GM23338 (cell line): ENCODE measurements at regions not wholly inside any gene's neighbourhood (a gene's known extent, or its start where the extent isn't known, plus 50 kb on each side); places are given as distances from the start of the nearest gene placed in this dataset.

Source experiments
- ATAC-seq: fragments of 200-7000 bp; cut with Tn5 transposase; 3 replicates; pipeline ENCODE4 v1.9.1; 2020
- DNase-seq: peaks from one replicate; pipeline ENCODE4 v3.0.0-alpha.2; 2015; ENCODE audit warnings: low spot score
- H2AFZ ChIP-seq: fragments of 200-600 bp; sonication (generic); 2 replicates; pipeline ENCODE4 v1.8.0; 2016; ENCODE audit warnings: antibody characterized with exemption, mild to moderate bottlenecking, moderate library complexity
- H3F3A ChIP-seq: fragments of 200-600 bp; sonication (generic); replicated peaks from 2 replicates; pipeline ENCODE4 v1.8.0; 2017; ENCODE audit warnings: antibody characterized with exemption, mixed run types, low read depth
- H3K27ac ChIP-seq: fragments of 200-600 bp; sonication (generic); 2 replicates; pipeline ENCODE4 v1.6.1; 2016; ENCODE audit warnings: low read depth
- H3K27me3 ChIP-seq: fragments of 200-600 bp; sonication (generic); 2 replicates; pipeline ENCODE4 v1.8.0; 2016; ENCODE audit warnings: mild to moderate bottlenecking, mixed run types, moderate library complexity; ENCODE audit not compliant: insufficient read depth
- H3K36me3 ChIP-seq: fragments of 200-600 bp; sonication (generic); 2 replicates; pipeline ENCODE4 v1.8.0; 2016; ENCODE audit warnings: mild to moderate bottlenecking; ENCODE audit not compliant: insufficient read depth
- H3K4me1 ChIP-seq: fragments of 200-600 bp; sonication (generic); 2 replicates; pipeline ENCODE4 v1.8.0; 2016; ENCODE audit warnings: mild to moderate bottlenecking, moderate library complexity; ENCODE audit not compliant: insufficient read depth
- H3K4me2 ChIP-seq: fragments of 200-600 bp; sonication (generic); 2 replicates; pipeline ENCODE4 v1.7.1; 2017; ENCODE audit warnings: mixed run types
- H3K4me3 ChIP-seq: fragments of 200-600 bp; sonication (generic); 2 replicates; pipeline ENCODE4 v1.6.1; 2016; ENCODE audit warnings: mixed run types
- H3K79me2 ChIP-seq: fragments of 200-600 bp; sonication (generic); replicated peaks from 2 replicates; pipeline ENCODE4 v1.8.0; 2017; ENCODE audit warnings: mild to moderate bottlenecking; ENCODE audit not compliant: insufficient read depth
- H3K9me2 ChIP-seq: fragments of 200-600 bp; sonication (generic); 2 replicates; pipeline ENCODE4 v1.8.0; 2017; ENCODE audit not compliant: insufficient read depth
- H4K20me1 ChIP-seq: fragments of 200-600 bp; sonication (generic); replicated peaks from 2 replicates; pipeline ENCODE4 v1.8.0; 2017; ENCODE audit warnings: mild to moderate bottlenecking; ENCODE audit not compliant: insufficient read depth
- H3K27ac Mint-ChIP-seq: 2 replicates; pipeline ENCODE4 v1.8.0; 2020; ENCODE audit warnings: inconsistent platforms, mild to moderate bottlenecking, moderate library complexity, mixed read lengths
- H3K27me3 Mint-ChIP-seq: 3 replicates; pipeline ENCODE4 v1.8.0; 2022; ENCODE audit warnings: low read depth, mild to moderate bottlenecking, moderate library complexity, mixed read lengths, inconsistent platforms; ENCODE audit not compliant: insufficient read depth, poor library complexity
- H3K36me3 Mint-ChIP-seq: 3 replicates; pipeline ENCODE4 v1.8.0; 2021; ENCODE audit warnings: low read depth, mild to moderate bottlenecking, inconsistent platforms, moderate library complexity, mixed read lengths
- H3K4me1 Mint-ChIP-seq: 3 replicates; pipeline ENCODE4 v1.8.0; 2020; ENCODE audit warnings: mild to moderate bottlenecking, inconsistent platforms, mixed read lengths
- H3K4me3 Mint-ChIP-seq: 3 replicates; pipeline ENCODE4 v1.8.0; 2021; ENCODE audit warnings: moderate library complexity, mild to moderate bottlenecking, inconsistent platforms, mixed read lengths
- H3K9me3 Mint-ChIP-seq: 3 replicates; pipeline ENCODE4 v1.8.0; 2020; ENCODE audit warnings: moderate library complexity, mild to moderate bottlenecking, inconsistent platforms, mixed read lengths
- CREB1 ChIP-seq: fragments of 250-450 bp; sonication (Bioruptor Pico); IDR thresholded peaks from 2 replicates; pipeline ENCODE4 v1.5.0; 2020; ENCODE audit warnings: low read depth, mild to moderate bottlenecking, moderate library complexity
- EZH2 ChIP-seq: fragments of 200-600 bp; sonication (generic); IDR thresholded peaks from one replicate; pipeline ENCODE4 v1.8.0; 2017; ENCODE audit warnings: antibody characterized with exemption, mild to moderate bottlenecking, low read depth; ENCODE audit not compliant: unreplicated experiment
- EZH2phosphoT487 ChIP-seq: fragments of 200-600 bp; sonication (generic); IDR thresholded peaks from one replicate; pipeline ENCODE4 v1.8.1; 2018; ENCODE audit warnings: antibody characterized with exemption; ENCODE audit not compliant: unreplicated experiment
- NANOG ChIP-seq: IDR thresholded peaks from 2 replicates; pipeline ENCODE4 v1.6.1; 2016; ENCODE audit warnings: antibody characterized with exemption, borderline replicate concordance
- POLR2AphosphoS5 ChIP-seq: IDR thresholded peaks from 2 replicates; pipeline ENCODE4 v1.6.1; 2016; ENCODE audit warnings: antibody characterized with exemption, low read depth
- STAT1 ChIP-seq: IDR thresholded peaks from one replicate; pipeline ENCODE4 v1.6.1; 2016; ENCODE audit warnings: antibody characterized with exemption; ENCODE audit not compliant: unreplicated experiment
- ZNF114 ChIP-seq: fragments of 250-450 bp; sonication (Bioruptor Pico); IDR thresholded peaks from 2 replicates; pipeline ENCODE4 v1.5.0; 2020; ENCODE audit warnings: mild to moderate bottlenecking, moderate library complexity
- TF ChIP-seq, protein P1 (sequence below): IDR thresholded peaks from 2 replicates; pipeline ENCODE4 v1.6.1; 2016; ENCODE audit warnings: antibody characterized with exemption
- TF ChIP-seq, protein P2 (sequence below): IDR thresholded peaks from one replicate; pipeline ENCODE4 v1.6.1; 2018; ENCODE audit warnings: antibody characterized with exemption; ENCODE audit not compliant: unreplicated experiment

DNA sequence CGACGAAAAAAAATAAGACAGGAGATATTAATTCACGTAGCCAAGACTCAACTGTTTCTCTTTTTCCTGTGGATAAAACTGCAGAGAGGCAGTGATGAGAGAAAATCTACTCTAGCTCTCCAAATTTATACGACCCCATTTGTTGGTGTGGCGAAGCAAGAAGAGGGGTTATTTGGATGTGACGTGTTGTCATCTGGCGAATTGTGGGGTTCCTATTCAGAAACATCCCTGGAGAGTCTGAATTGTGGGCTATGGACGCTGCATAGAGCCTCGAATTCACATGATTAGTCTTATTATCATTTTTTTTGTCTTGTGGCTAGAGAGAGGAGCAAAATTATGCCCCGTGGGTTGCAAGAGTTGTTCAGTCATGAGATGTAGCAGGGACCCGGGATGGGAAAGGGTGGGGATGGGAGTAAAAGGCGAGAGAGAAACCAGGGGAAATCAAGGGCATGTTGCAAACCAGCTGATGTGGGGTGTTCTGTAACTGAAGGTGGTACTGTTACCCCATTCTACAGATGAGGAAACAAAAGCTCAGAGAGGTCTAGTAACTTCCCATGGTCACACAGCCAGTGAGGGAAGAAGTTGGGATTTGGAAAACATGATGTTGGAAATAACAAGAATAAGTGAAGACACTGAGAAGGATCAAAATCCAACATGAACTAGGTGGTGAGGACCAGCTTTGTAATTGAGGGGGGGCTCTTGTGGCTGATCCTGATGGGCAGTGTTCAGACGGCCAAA, 69.2 kb upstream of the SFMBT2 start:
- Mint-ChIP-seq H3K4me3 (no peak overlapping the region), H3K27me3 (peaks cover 8% of the 10 kb centered on the region), H3K36me3 (no peaks in the 10 kb centered on the region), H3K4me1 (peaks cover 32% of the 10 kb centered on the region), H3K9me3 (no peaks in the 10 kb centered on the region), H3K27ac (no peak overlapping the region)
- Histone ChIP-seq H3F3A (no peaks in the 10 kb centered on the region), H3K4me1 (peaks cover 9% of the 10 kb centered on the region), H3K9me2 (no peaks in the 10 kb centered on the region), H3K36me3 (no peaks in the 10 kb centered on the region), H3K79me2 (no peaks in the 10 kb centered on the region), H3K4me2 (no peak overlapping the region), H3K27me3 (no peaks in the 10 kb centered on the region), H3K27ac (no peak overlapping the region), H2AFZ (no peak overlapping the region), H3K4me3 (no peak overlapping the region), H4K20me1 (no peaks in the 10 kb centered on the region)
- no peak for DNase-seq
- no peak for ATAC-seq
- TF ChIP-seq EZH2: no peak
- TF ChIP-seq STAT1: no peak

DNA sequence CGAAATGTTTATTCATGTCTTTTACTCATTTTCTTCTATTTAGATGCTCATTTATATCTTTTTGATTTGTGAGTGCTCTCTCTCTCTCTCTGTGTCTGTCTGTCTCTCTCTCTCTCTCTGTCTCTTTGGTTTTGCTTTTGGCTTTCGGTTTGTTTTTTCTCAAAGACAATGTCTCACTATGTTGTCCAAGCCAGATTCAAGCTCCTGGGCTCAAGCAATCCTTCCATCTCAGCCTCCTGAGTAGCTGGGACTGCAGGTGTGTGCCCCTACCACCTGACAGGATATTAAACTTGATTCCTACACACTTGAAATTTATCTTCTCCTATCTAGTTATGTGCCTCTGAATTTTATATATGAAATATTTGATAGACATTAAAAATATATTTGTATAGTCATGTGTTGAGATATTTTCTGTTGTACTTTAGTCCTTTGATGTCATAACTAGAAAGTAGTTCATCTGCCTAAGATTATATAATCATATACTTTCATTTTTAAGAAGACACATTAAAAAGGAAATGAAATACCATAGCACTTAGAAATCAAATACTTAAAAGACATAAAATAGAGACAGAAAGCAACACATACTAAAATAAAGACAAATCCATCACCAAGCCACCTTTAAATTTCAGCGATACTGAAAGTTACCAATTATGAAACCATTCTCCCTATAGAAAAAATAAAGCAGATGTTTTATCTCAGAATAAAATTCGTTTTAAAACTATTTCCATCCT, 68.1 kb upstream of the SFMBT2 start:
- H3K4me1 Mint-ChIP-seq: peaks cover 25% of the 10 kb centered on the region
- DNase-seq (no peak), ATAC-seq (no peak)
- Histone ChIP-seq H3K36me3 (no peaks in the 10 kb centered on the region), H3K4me2 (no peak overlapping the region), H3K79me2 (no peaks in the 10 kb centered on the region), H4K20me1 (no peaks in the 10 kb centered on the region), H3K27ac (no peak overlapping the region), H3K4me3 (no peak overlapping the region), H3K4me1 (no peaks in the 10 kb centered on the region; the same call in 1 of the 2 replicates), H2AFZ (no peak overlapping the region), H3K27me3 (no peaks in the 10 kb centered on the region), H3F3A (no peaks in the 10 kb centered on the region), H3K9me2 (no peaks in the 10 kb centered on the region)
- no peaks in the 10 kb centered on the region for H3K9me3 Mint-ChIP-seq
- no peak overlapping the region for H3K27ac Mint-ChIP-seq
- H3K4me3 Mint-ChIP-seq: no peak overlapping the region
- H3K36me3 Mint-ChIP-seq: no peaks in the 10 kb centered on the region
- peaks cover 8% of the 10 kb centered on the region for H3K27me3 Mint-ChIP-seq
- TF ChIP-seq CREB1 (CRISPR knock-in tag) (no peak), ZNF114 (no peak), NANOG (no peak), EZH2phosphoT487 (no peak), POLR2AphosphoS5 (no peak), EZH2 (no peak), STAT1 (no peak)
- TF ChIP-seq, protein P1, sequence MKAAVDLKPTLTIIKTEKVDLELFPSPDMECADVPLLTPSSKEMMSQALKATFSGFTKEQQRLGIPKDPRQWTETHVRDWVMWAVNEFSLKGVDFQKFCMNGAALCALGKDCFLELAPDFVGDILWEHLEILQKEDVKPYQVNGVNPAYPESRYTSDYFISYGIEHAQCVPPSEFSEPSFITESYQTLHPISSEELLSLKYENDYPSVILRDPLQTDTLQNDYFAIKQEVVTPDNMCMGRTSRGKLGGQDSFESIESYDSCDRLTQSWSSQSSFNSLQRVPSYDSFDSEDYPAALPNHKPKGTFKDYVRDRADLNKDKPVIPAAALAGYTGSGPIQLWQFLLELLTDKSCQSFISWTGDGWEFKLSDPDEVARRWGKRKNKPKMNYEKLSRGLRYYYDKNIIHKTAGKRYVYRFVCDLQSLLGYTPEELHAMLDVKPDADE: no peak
- TF ChIP-seq, protein P2, sequence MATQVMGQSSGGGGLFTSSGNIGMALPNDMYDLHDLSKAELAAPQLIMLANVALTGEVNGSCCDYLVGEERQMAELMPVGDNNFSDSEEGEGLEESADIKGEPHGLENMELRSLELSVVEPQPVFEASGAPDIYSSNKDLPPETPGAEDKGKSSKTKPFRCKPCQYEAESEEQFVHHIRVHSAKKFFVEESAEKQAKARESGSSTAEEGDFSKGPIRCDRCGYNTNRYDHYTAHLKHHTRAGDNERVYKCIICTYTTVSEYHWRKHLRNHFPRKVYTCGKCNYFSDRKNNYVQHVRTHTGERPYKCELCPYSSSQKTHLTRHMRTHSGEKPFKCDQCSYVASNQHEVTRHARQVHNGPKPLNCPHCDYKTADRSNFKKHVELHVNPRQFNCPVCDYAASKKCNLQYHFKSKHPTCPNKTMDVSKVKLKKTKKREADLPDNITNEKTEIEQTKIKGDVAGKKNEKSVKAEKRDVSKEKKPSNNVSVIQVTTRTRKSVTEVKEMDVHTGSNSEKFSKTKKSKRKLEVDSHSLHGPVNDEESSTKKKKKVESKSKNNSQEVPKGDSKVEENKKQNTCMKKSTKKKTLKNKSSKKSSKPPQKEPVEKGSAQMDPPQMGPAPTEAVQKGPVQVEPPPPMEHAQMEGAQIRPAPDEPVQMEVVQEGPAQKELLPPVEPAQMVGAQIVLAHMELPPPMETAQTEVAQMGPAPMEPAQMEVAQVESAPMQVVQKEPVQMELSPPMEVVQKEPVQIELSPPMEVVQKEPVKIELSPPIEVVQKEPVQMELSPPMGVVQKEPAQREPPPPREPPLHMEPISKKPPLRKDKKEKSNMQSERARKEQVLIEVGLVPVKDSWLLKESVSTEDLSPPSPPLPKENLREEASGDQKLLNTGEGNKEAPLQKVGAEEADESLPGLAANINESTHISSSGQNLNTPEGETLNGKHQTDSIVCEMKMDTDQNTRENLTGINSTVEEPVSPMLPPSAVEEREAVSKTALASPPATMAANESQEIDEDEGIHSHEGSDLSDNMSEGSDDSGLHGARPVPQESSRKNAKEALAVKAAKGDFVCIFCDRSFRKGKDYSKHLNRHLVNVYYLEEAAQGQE: no peak
